ENCODE measurements at regions not wholly inside any gene's neighbourhood (a gene's known extent, or its start where the extent isn't known, plus 50 kb on each side); places are given as distances from the start of the nearest gene placed in this dataset.

- H3K27me3 Mint-ChIP-seq, result no peaks in the 10 kb centered on the region
- peaks cover 0 to 6% (median 0%) of the 10 kb centered on the region in 7 donors for H3K9me3 Mint-ChIP-seq
- no peak for ATAC-seq (ENCODE audit: low read depth in 2 of 2)
These were observed 625.9 kb downstream of the TLE4 start for GRCh38 chr9:80197661-80198060.

GRCh38 chr9:80191108-80191507 is 619.3 kb downstream of the TLE4 start:
- H3K27ac ChIP-seq (ENCODE audit: insufficient read depth, low read length, poor library complexity, severe bottlenecking), result no peak overlapping the region
- H3K9me3 Mint-ChIP-seq, result peaks cover 0 to 3% (median 0%) of the 10 kb centered on the region in 7 donors
- no peaks in the 10 kb centered on the region for H3K27me3 Mint-ChIP-seq
- no peaks in the 10 kb centered on the region for H3K27me3 ChIP-seq (ENCODE audit: control insufficient read depth, insufficient read depth, low read length)
- H3K4me3 ChIP-seq (ENCODE audit: low read depth, low read length), result no peak overlapping the region
- no peaks in the 10 kb centered on the region for H3K9me3 ChIP-seq (ENCODE audit: control insufficient read depth in 2 of 2, low read length in 2 of 2)
- no peak overlapping the region for H3K27ac Mint-ChIP-seq
- DNase-seq (no peak), ATAC-seq (ENCODE audit: low read depth in 2 of 2) (no peak)
- H3K4me1 Mint-ChIP-seq, result no peaks in the 10 kb centered on the region
- no peaks in the 10 kb centered on the region for H3K36me3 Mint-ChIP-seq
- H3K36me3 ChIP-seq (ENCODE audit: control insufficient read depth, insufficient read depth, low read length), result no peaks in the 10 kb centered on the region
- H3K4me3 Mint-ChIP-seq, result no peak overlapping the region
- no peaks in the 10 kb centered on the region for H3K4me1 ChIP-seq (ENCODE audit: control insufficient read depth, insufficient read depth, low read length, poor library complexity, severe bottlenecking)

More at GRCh38 chr9:80197661-80198060, 625.9 kb downstream of the TLE4 start:
- Histone ChIP-seq H3K4me3 (ENCODE audit: low read depth, low read length) (no peak overlapping the region), H3K9me3 (ENCODE audit: control insufficient read depth in 2 of 2, low read length in 2 of 2) (no peaks in the 10 kb centered on the region), H3K36me3 (ENCODE audit: control insufficient read depth, insufficient read depth, low read length) (no peaks in the 10 kb centered on the region), H3K27ac (ENCODE audit: insufficient read depth, low read length, poor library complexity, severe bottlenecking) (no peak overlapping the region), H3K27me3 (ENCODE audit: control insufficient read depth, insufficient read depth, low read length) (no peaks in the 10 kb centered on the region), H3K4me1 (ENCODE audit: control insufficient read depth, insufficient read depth, low read length, poor library complexity, severe bottlenecking) (no peaks in the 10 kb centered on the region)
- H3K27ac Mint-ChIP-seq, result no peak overlapping the region
- H3K4me1 Mint-ChIP-seq, result no peaks in the 10 kb centered on the region
- H3K4me3 Mint-ChIP-seq, result no peak overlapping the region
- H3K36me3 Mint-ChIP-seq, result no peaks in the 10 kb centered on the region
- DNase-seq, result no peak

- Histone ChIP-seq H3K36me3 (ENCODE audit: control insufficient read depth, insufficient read depth, low read length) (no peaks in the 10 kb centered on the region), H3K4me1 (ENCODE audit: control insufficient read depth, insufficient read depth, low read length, poor library complexity, severe bottlenecking) (no peaks in the 10 kb centered on the region), H3K27ac (ENCODE audit: insufficient read depth, low read length, poor library complexity, severe bottlenecking) (no peak overlapping the region), H3K4me3 (ENCODE audit: low read depth, low read length) (no peak overlapping the region), H3K27me3 (ENCODE audit: control insufficient read depth, insufficient read depth, low read length) (no peaks in the 10 kb centered on the region), H3K9me3 (ENCODE audit: control insufficient read depth in 2 of 2, low read length in 2 of 2) (no peaks in the 10 kb centered on the region)
- Mint-ChIP-seq H3K4me1 (no peaks in the 10 kb centered on the region), H3K27ac (no peak overlapping the region), H3K4me3 (no peak overlapping the region), H3K27me3 (no peaks in the 10 kb centered on the region), H3K9me3 (peaks cover 0 to 3% (median 0%) of the 10 kb centered on the region in 7 donors), H3K36me3 (no peaks in the 10 kb centered on the region)
- DNase-seq (no peak), ATAC-seq (ENCODE audit: low read depth in 2 of 2) (no peak)
These were observed 616.8 kb downstream of the TLE4 start for GRCh38 chr9:80188579-80188978.

- no peaks in the 10 kb centered on the region for H3K27me3 Mint-ChIP-seq
- H3K4me3 ChIP-seq (ENCODE audit: low read depth, low read length), result no peak overlapping the region
- H3K27ac Mint-ChIP-seq, result no peak overlapping the region
- H3K27me3 ChIP-seq (ENCODE audit: control insufficient read depth, insufficient read depth, low read length), result no peaks in the 10 kb centered on the region
- H3K4me3 Mint-ChIP-seq, result no peak overlapping the region
- H3K27ac ChIP-seq (ENCODE audit: insufficient read depth, low read length, poor library complexity, severe bottlenecking), result no peak overlapping the region
- DNase-seq, result no peak
- peaks cover 0 to 5% (median 0%) of the 10 kb centered on the region in 7 donors for H3K9me3 Mint-ChIP-seq
- H3K4me1 ChIP-seq (ENCODE audit: control insufficient read depth, insufficient read depth, low read length, poor library complexity, severe bottlenecking), result no peaks in the 10 kb centered on the region
- no peaks in the 10 kb centered on the region for H3K9me3 ChIP-seq (ENCODE audit: control insufficient read depth in 2 of 2, low read length in 2 of 2)
- ATAC-seq (ENCODE audit: low read depth in 2 of 2), result no peak
- no peaks in the 10 kb centered on the region for H3K36me3 Mint-ChIP-seq
- H3K4me1 Mint-ChIP-seq, result no peaks in the 10 kb centered on the region
- no peaks in the 10 kb centered on the region for H3K36me3 ChIP-seq (ENCODE audit: control insufficient read depth, insufficient read depth, low read length)
These were observed 613.5 kb downstream of the TLE4 start for GRCh38 chr9:80185112-80185738.

GRCh38 chr9:80177949-80178480 is 606.2 kb downstream of the TLE4 start:
- Histone ChIP-seq H3K27me3 (ENCODE audit: control insufficient read depth, insufficient read depth, low read length) (no peaks in the 10 kb centered on the region), H3K4me1 (ENCODE audit: control insufficient read depth, insufficient read depth, low read length, poor library complexity, severe bottlenecking) (no peaks in the 10 kb centered on the region), H3K9me3 (ENCODE audit: control insufficient read depth in 2 of 2, low read length in 2 of 2) (no peaks in the 10 kb centered on the region), H3K27ac (ENCODE audit: insufficient read depth, low read length, poor library complexity, severe bottlenecking) (no peak overlapping the region), H3K4me3 (ENCODE audit: low read depth, low read length) (no peak overlapping the region), H3K36me3 (ENCODE audit: control insufficient read depth, insufficient read depth, low read length) (no peaks in the 10 kb centered on the region)
- DNase-seq (no peak), ATAC-seq (ENCODE audit: low read depth in 2 of 2) (no peak)
- peaks cover 0 to 7% (median 0%) of the 10 kb centered on the region in 7 donors for H3K9me3 Mint-ChIP-seq
- peaks cover 5% of the 10 kb centered on the region for H3K27me3 Mint-ChIP-seq
- no peaks in the 10 kb centered on the region for H3K4me1 Mint-ChIP-seq
- no peak overlapping the region for H3K27ac Mint-ChIP-seq
- H3K4me3 Mint-ChIP-seq, result no peak overlapping the region
- H3K36me3 Mint-ChIP-seq, result no peaks in the 10 kb centered on the region

GRCh38 chr9:80175286-80176150 is 603.8 kb downstream of the TLE4 start:
- H3K9me3 ChIP-seq (ENCODE audit: control insufficient read depth in 2 of 2, low read length in 2 of 2), result no peaks in the 10 kb centered on the region
- no peaks in the 10 kb centered on the region for H3K4me1 ChIP-seq (ENCODE audit: control insufficient read depth, insufficient read depth, low read length, poor library complexity, severe bottlenecking)
- H3K4me3 ChIP-seq (ENCODE audit: low read depth, low read length), result no peak overlapping the region
- no peak overlapping the region for H3K27ac ChIP-seq (ENCODE audit: insufficient read depth, low read length, poor library complexity, severe bottlenecking)
- Mint-ChIP-seq H3K36me3 (no peaks in the 10 kb centered on the region), H3K4me1 (no peaks in the 10 kb centered on the region), H3K27me3 (peaks cover 5% of the 10 kb centered on the region), H3K27ac (no peak overlapping the region), H3K4me3 (no peak overlapping the region), H3K9me3 (peaks cover 0 to 4% (median 0%) of the 10 kb centered on the region in 7 donors)
- ATAC-seq (ENCODE audit: low read depth in 2 of 2), result no peak
- H3K36me3 ChIP-seq (ENCODE audit: control insufficient read depth, insufficient read depth, low read length), result no peaks in the 10 kb centered on the region
- DNase-seq, result peak in 2 of 3 donors; percentile 6 to 38
- H3K27me3 ChIP-seq (ENCODE audit: control insufficient read depth, insufficient read depth, low read length), result no peaks in the 10 kb centered on the region

GRCh38 chr9:80163889-80164288 is 592.1 kb downstream of the TLE4 start:
- no peaks in the 10 kb centered on the region for H3K27me3 ChIP-seq (ENCODE audit: control insufficient read depth, insufficient read depth, low read length)
- DNase-seq, result no peak
- H3K9me3 ChIP-seq (ENCODE audit: control insufficient read depth in 2 of 2, low read length in 2 of 2), result no peaks in the 10 kb centered on the region
- no peaks in the 10 kb centered on the region for H3K4me1 Mint-ChIP-seq
- H3K36me3 ChIP-seq (ENCODE audit: control insufficient read depth, insufficient read depth, low read length), result no peaks in the 10 kb centered on the region
- H3K27me3 Mint-ChIP-seq, result no peaks in the 10 kb centered on the region
- H3K4me1 ChIP-seq (ENCODE audit: control insufficient read depth, insufficient read depth, low read length, poor library complexity, severe bottlenecking), result no peaks in the 10 kb centered on the region
- H3K36me3 Mint-ChIP-seq, result no peaks in the 10 kb centered on the region
- no peak overlapping the region for H3K27ac ChIP-seq (ENCODE audit: insufficient read depth, low read length, poor library complexity, severe bottlenecking)
- peaks cover 0 to 2% (median 0%) of the 10 kb centered on the region in 7 donors for H3K9me3 Mint-ChIP-seq
- H3K4me3 Mint-ChIP-seq, result no peak overlapping the region
- ATAC-seq (ENCODE audit: low read depth in 2 of 2), result no peak
- no peak overlapping the region for H3K27ac Mint-ChIP-seq
- no peak overlapping the region for H3K4me3 ChIP-seq (ENCODE audit: low read depth, low read length)

All from CD4-positive, CD25-positive, alpha-beta regulatory T cell (primary cell).